ENCODE measurements at regions not wholly inside any gene's neighbourhood (a gene's known extent, or its start where the extent isn't known, plus 50 kb on each side); places are given as distances from the start of the nearest gene placed in this dataset.

GRCh38 chr6:144349690-144350527, 64.8 kb downstream of the UTRN start:
- Mint-ChIP-seq H3K27ac (peak overlapping the region; percentile 86 to 98 (median 96)), H3K4me1 (peaks cover 87 to 97% (median 95%) of the 10 kb centered on the region in 3 donors), H3K27me3 (peaks cover 0 to 1% of the 10 kb centered on the region in 2 donors), H3K4me3 (peak overlapping the region; percentile 74 to 91 (median 76)), H3K36me3 (peaks cover 3 to 15% (median 12%) of the 10 kb centered on the region in 3 donors), H3K9me3 (no peaks in the 10 kb centered on the region)
- H3K4me3 ChIP-seq (ENCODE audit: low read length) = peak overlapping the region; percentile 40
- no peaks in the 10 kb centered on the region for H3K36me3 ChIP-seq (ENCODE audit: insufficient read depth, low read length)
- CTCF ChIA-PET = no interaction called here
- no peaks in the 10 kb centered on the region for H3K9me3 ChIP-seq (ENCODE audit: low read length)
- peaks cover 88% of the 10 kb centered on the region for H3K4me1 ChIP-seq (ENCODE audit: insufficient read depth, low read length)
- H3K27ac ChIP-seq (ENCODE audit: low read depth, low read length) = peak overlapping the region; percentile 40
- DNase-seq = peak in 2 of 5 donors; percentile 37 to 50
- POLR2A ChIA-PET = no interaction called here
- no peaks in the 10 kb centered on the region for H3K27me3 ChIP-seq (ENCODE audit: insufficient read depth, low read length, poor library complexity, severe bottlenecking)

GRCh38 chr6:144350528-144350880, 65.4 kb downstream of the UTRN start:
- Histone ChIP-seq H3K4me1 (ENCODE audit: insufficient read depth, low read length) (peaks cover 86% of the 10 kb centered on the region), H3K36me3 (ENCODE audit: insufficient read depth, low read length) (no peaks in the 10 kb centered on the region), H3K4me3 (ENCODE audit: low read length) (peak overlapping the region; percentile 37), H3K27ac (ENCODE audit: low read depth, low read length) (peak overlapping the region; percentile 40), H3K27me3 (ENCODE audit: insufficient read depth, low read length, poor library complexity, severe bottlenecking) (no peaks in the 10 kb centered on the region), H3K9me3 (ENCODE audit: low read length) (no peaks in the 10 kb centered on the region)
- peaks cover 0 to 1% of the 10 kb centered on the region in 2 donors for H3K27me3 Mint-ChIP-seq
- ChIA-PET CTCF (no interaction called here), POLR2A (no interaction called here)
- peaks cover 3 to 15% (median 11%) of the 10 kb centered on the region in 3 donors for H3K36me3 Mint-ChIP-seq
- H3K4me3 Mint-ChIP-seq = peak overlapping the region; percentile 74 to 91 (median 76)
- peaks cover 84 to 96% (median 94%) of the 10 kb centered on the region in 3 donors for H3K4me1 Mint-ChIP-seq
- no peaks in the 10 kb centered on the region for H3K9me3 Mint-ChIP-seq
- H3K27ac Mint-ChIP-seq = peak overlapping the region; percentile 86 to 98 (median 96)
- no peak for DNase-seq

DNA sequence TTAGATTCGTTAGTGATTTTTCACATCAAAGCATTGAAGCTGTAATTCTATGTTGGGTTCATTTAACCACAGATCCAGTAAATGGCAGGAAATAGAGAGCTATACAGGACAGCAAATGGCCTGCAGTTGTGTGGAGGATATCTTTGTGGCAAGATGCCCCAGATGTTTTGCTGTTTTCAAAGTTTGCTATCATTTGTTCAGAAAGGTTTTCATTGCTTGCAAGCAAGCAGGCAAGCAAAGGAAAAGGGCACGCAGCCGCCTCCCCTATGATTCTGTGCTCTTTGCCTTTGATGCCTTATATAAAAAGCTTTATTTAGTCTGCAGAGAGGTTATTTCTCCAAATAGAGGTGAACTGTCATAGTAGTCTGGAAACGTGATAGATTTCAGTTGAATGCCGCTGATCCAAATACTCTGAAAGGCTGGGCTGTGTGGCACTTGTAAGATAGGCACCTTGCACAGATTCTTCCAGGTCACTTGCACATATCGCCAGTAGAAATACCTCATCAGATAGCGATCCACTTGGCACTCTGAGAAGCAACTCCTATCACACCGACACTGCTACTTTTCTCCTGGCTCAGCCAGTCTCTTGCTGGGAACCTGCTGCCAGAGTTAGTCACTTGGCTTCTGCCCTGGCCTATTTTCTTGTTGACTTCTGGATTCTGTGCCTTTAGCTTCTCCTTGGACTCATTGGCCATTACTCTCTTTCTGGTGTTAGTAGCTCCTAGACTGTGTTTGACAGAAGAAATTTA, 66.4 kb downstream of the UTRN start:
- peak overlapping the region; percentile 65 to 91 (median 76) for H3K4me3 Mint-ChIP-seq
- H3K9me3 ChIP-seq (ENCODE audit: low read length) = no peaks in the 10 kb centered on the region
- POLR2A ChIA-PET = no interaction called here
- H3K27me3 Mint-ChIP-seq = peaks cover 0 to 1% of the 10 kb centered on the region in 2 donors
- peak in 2 of 5 donors; percentile 29 to 37 for DNase-seq
- no peaks in the 10 kb centered on the region for H3K36me3 ChIP-seq (ENCODE audit: insufficient read depth, low read length)
- peak overlapping the region; percentile 73 for H3K4me3 ChIP-seq (ENCODE audit: low read length)
- peaks cover 89 to 98% (median 95%) of the 10 kb centered on the region in 3 donors for H3K4me1 Mint-ChIP-seq
- peaks cover 3 to 15% (median 11%) of the 10 kb centered on the region in 3 donors for H3K36me3 Mint-ChIP-seq
- peak overlapping the region; percentile 3 for H3K27ac ChIP-seq (ENCODE audit: low read depth, low read length)
- no peaks in the 10 kb centered on the region for H3K9me3 Mint-ChIP-seq
- no peaks in the 10 kb centered on the region for H3K27me3 ChIP-seq (ENCODE audit: insufficient read depth, low read length, poor library complexity, severe bottlenecking)
- CTCF ChIA-PET = interaction anchor here (1.1 kb wide), 1 partner anchor 78 kb away, joined by 3 read pairs; no protein-coding TSS in a partner anchor
- H3K27ac Mint-ChIP-seq = peak overlapping the region; percentile 82 to 98 (median 94)
- peaks cover 86% of the 10 kb centered on the region for H3K4me1 ChIP-seq (ENCODE audit: insufficient read depth, low read length)

DNA sequence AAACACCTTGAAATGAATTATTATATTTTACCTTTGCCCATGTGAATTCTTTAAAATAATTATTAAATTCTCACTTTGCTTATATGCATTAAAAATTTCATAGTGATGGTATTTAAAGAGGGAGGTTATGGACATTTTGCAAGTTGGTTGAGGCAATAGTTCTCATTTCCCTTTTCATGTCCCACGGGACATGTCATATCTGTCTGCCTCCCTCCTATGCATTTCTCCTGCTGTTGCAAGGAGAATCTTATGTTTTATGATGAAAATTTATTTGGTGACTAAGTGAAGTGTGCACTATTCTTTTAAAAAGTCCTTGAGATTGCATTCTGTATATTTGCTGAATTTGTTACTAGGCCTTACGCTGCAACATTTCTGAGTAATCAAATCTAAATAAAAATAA, 67.2 kb downstream of the UTRN start:
- peak overlapping the region; percentile 82 to 98 (median 94) for H3K27ac Mint-ChIP-seq
- Histone ChIP-seq H3K9me3 (ENCODE audit: low read length) (no peaks in the 10 kb centered on the region), H3K27ac (ENCODE audit: low read depth, low read length) (no peak overlapping the region), H3K4me3 (ENCODE audit: low read length) (peak overlapping the region; percentile 73), H3K27me3 (ENCODE audit: insufficient read depth, low read length, poor library complexity, severe bottlenecking) (no peaks in the 10 kb centered on the region), H3K4me1 (ENCODE audit: insufficient read depth, low read length) (peaks cover 84% of the 10 kb centered on the region), H3K36me3 (ENCODE audit: insufficient read depth, low read length) (no peaks in the 10 kb centered on the region)
- peaks cover 87 to 98% (median 95%) of the 10 kb centered on the region in 3 donors for H3K4me1 Mint-ChIP-seq
- H3K27me3 Mint-ChIP-seq = peaks cover 0 to 1% of the 10 kb centered on the region in 2 donors
- H3K9me3 Mint-ChIP-seq = no peaks in the 10 kb centered on the region
- DNase-seq = no peak
- ChIA-PET POLR2A (no interaction called here), CTCF (interaction anchor here (2.2 kb wide), 1 partner anchor 17 kb away, joined by 5 read pairs; no protein-coding TSS in a partner anchor)
- H3K36me3 Mint-ChIP-seq = peaks cover 3 to 12% (median 10%) of the 10 kb centered on the region in 3 donors
- peak overlapping the region in 5 of 7 donors; percentile 74 to 89 (median 76) for H3K4me3 Mint-ChIP-seq

DNA sequence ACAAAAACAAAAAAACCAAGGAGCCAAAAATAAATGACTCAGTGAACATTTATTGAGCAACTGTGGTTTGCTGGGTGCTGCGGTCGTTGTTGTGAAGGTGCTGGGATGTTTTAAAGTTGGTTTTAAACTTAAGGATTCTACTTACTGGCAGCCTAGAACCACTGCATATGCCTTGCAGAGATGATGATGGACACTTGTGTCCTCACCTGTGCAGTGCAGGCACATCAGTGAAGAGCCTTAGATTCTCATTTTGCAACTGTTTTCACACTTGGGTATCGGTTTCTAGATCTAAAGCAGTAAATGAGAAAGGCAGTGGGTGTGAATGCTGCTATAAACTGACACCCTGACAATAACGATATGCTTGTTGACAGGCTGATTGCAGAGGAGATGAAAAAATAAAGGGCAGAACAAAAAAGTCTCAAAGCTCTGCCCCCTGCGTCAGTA, 68.8 kb downstream of the UTRN start:
- Histone ChIP-seq H3K4me1 (ENCODE audit: insufficient read depth, low read length) (peaks cover 75% of the 10 kb centered on the region), H3K27me3 (ENCODE audit: insufficient read depth, low read length, poor library complexity, severe bottlenecking) (no peaks in the 10 kb centered on the region), H3K9me3 (ENCODE audit: low read length) (no peaks in the 10 kb centered on the region), H3K36me3 (ENCODE audit: insufficient read depth, low read length) (peaks cover 5% of the 10 kb centered on the region), H3K4me3 (ENCODE audit: low read length) (no peak overlapping the region), H3K27ac (ENCODE audit: low read depth, low read length) (peak overlapping the region; percentile 38)
- no peaks in the 10 kb centered on the region for H3K9me3 Mint-ChIP-seq
- H3K4me3 Mint-ChIP-seq = peak overlapping the region; percentile 66 to 89 (median 75)
- no peaks in the 10 kb centered on the region for H3K27me3 Mint-ChIP-seq
- peaks cover 86 to 99% (median 94%) of the 10 kb centered on the region in 3 donors for H3K4me1 Mint-ChIP-seq
- ChIA-PET CTCF (interaction anchor here (1.0 to 2.2 kb wide), 3 partner anchors 8 to 135 kb away, joined by 3 to 5 read pairs (median 4); no protein-coding TSS in a partner anchor), POLR2A (interaction anchor here (1.8 kb wide), 1 partner anchor 10 kb away, joined by 15 read pairs; no protein-coding TSS in a partner anchor)
- H3K36me3 Mint-ChIP-seq = peaks cover 3 to 6% (median 6%) of the 10 kb centered on the region in 3 donors
- DNase-seq = peak in 4 of 5 donors; percentile 36 to 70 (median 52)
- peak overlapping the region; percentile 86 to 98 (median 96) for H3K27ac Mint-ChIP-seq

DNA sequence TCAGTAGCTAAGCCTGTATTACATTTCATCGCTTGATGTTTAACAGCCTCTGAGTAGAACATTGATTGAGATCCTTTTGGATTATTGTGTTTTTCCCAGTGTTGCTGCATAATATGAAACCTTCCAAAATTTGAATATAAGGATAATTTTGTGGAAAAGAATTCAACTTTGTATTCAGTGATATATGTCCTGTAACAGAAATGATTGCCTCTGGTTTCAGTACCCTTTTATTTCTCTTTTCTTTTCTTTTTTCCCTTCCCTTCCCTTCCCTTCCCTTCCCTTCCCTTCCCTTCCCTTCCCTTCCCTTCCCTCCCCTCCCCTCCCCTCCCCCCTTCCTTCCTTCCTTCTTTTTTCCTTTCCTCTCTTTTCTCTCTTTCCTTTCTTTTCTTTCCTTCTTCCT, 74.6 kb downstream of the UTRN start:
- Histone ChIP-seq H3K4me3 (ENCODE audit: low read length) (no peak overlapping the region), H3K27ac (ENCODE audit: low read depth, low read length) (no peak overlapping the region), H3K4me1 (ENCODE audit: insufficient read depth, low read length) (peaks cover 46% of the 10 kb centered on the region), H3K27me3 (ENCODE audit: insufficient read depth, low read length, poor library complexity, severe bottlenecking) (no peaks in the 10 kb centered on the region), H3K36me3 (ENCODE audit: insufficient read depth, low read length) (peaks cover 5% of the 10 kb centered on the region), H3K9me3 (ENCODE audit: low read length) (no peaks in the 10 kb centered on the region)
- peak overlapping the region in 2 of 7 donors; percentile 53 to 63 for H3K4me3 Mint-ChIP-seq
- peak overlapping the region in 7 of 8 donors; percentile 69 to 94 (median 86) for H3K27ac Mint-ChIP-seq
- no peak for DNase-seq
- H3K4me1 Mint-ChIP-seq = peaks cover 78 to 98% (median 93%) of the 10 kb centered on the region in 3 donors
- CTCF ChIA-PET = no interaction called here
- no peaks in the 10 kb centered on the region for H3K9me3 Mint-ChIP-seq
- no peaks in the 10 kb centered on the region for H3K27me3 Mint-ChIP-seq
- POLR2A ChIA-PET = no interaction called here
- H3K36me3 Mint-ChIP-seq = peaks cover 0 to 10% (median 1%) of the 10 kb centered on the region in 3 donors

DNA sequence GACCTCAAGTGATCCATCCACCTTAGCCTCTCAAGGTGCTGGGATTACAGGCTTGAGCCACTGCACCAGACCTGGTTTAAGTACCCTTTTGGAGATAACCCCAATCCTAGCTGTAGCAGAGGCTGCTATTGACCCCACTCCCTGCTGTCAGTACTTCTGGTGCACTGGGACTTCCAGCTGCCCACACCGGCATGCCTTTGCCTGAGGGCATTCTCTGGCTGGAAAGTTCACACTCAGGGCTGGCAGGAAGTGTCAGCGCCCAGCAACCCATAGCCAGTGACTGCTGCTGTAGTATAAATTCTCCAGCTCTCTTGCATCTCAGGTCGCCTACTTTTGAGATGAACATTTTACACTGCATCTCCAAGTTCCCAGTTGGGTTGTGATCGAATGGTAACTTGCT, 75.3 kb downstream of the UTRN start:
- Histone ChIP-seq H3K9me3 (ENCODE audit: low read length) (no peaks in the 10 kb centered on the region), H3K4me3 (ENCODE audit: low read length) (no peak overlapping the region), H3K4me1 (ENCODE audit: insufficient read depth, low read length) (peaks cover 42% of the 10 kb centered on the region), H3K27ac (ENCODE audit: low read depth, low read length) (peak overlapping the region; percentile 2), H3K36me3 (ENCODE audit: insufficient read depth, low read length) (peaks cover 5% of the 10 kb centered on the region), H3K27me3 (ENCODE audit: insufficient read depth, low read length, poor library complexity, severe bottlenecking) (no peaks in the 10 kb centered on the region)
- CTCF ChIA-PET = interaction anchor here (1.5 kb wide), 2 partner anchors 14 to 18 kb away, joined by 3 read pairs; no protein-coding TSS in a partner anchor
- no peaks in the 10 kb centered on the region for H3K9me3 Mint-ChIP-seq
- no peak for DNase-seq
- H3K4me3 Mint-ChIP-seq = peak overlapping the region in 6 of 7 donors; percentile 1 to 65 (median 27)
- peak overlapping the region; percentile 78 to 94 (median 86) for H3K27ac Mint-ChIP-seq
- H3K36me3 Mint-ChIP-seq = peaks cover 0 to 11% (median 1%) of the 10 kb centered on the region in 3 donors
- H3K4me1 Mint-ChIP-seq = peaks cover 79 to 99% (median 95%) of the 10 kb centered on the region in 3 donors
- no peaks in the 10 kb centered on the region for H3K27me3 Mint-ChIP-seq
- POLR2A ChIA-PET = no interaction called here

All from CD8-positive, alpha-beta memory T cell (primary cell).